Ishikawa (cell line): ENCODE measurements at regions not wholly inside any gene's neighbourhood (a gene's known extent, or its start where the extent isn't known, plus 50 kb on each side); places are given as distances from the start of the nearest gene placed in this dataset.

Experiments
- CEBPB ChIP-seq: IDR thresholded peaks from 2 replicates; pipeline ENCODE4 v1.6.1; 2012
- CREB1 ChIP-seq: IDR thresholded peaks from 2 replicates; pipeline ENCODE4 v1.6.1; 2012; ENCODE audit warnings: low read depth
- EGR1 ChIP-seq: IDR thresholded peaks from 2 replicates; pipeline ENCODE4 v1.6.1; 2012
- EP300 ChIP-seq: IDR thresholded peaks from 2 replicates; pipeline ENCODE4 v1.6.1; 2012; ENCODE audit warnings: borderline replicate concordance
- FOXM1 ChIP-seq: IDR thresholded peaks from 2 replicates; pipeline ENCODE4 v1.6.1; 2012; ENCODE audit warnings: low read depth, borderline replicate concordance
- MAX ChIP-seq: IDR thresholded peaks from 2 replicates; pipeline ENCODE4 v1.6.1; 2012
- NFIC ChIP-seq: IDR thresholded peaks from 2 replicates; pipeline ENCODE4 v1.6.1; 2012
- RAD21 ChIP-seq: IDR thresholded peaks from 2 replicates; pipeline ENCODE4 v1.6.1; 2012; ENCODE audit warnings: low read depth
- TAF1 ChIP-seq: IDR thresholded peaks from 2 replicates; pipeline ENCODE4 v1.6.1; 2012; ENCODE audit warnings: low read depth, mild to moderate bottlenecking
- TCF12 ChIP-seq: IDR thresholded peaks from 2 replicates; pipeline ENCODE4 v1.6.1; 2012; ENCODE audit warnings: low read depth
- TEAD4 ChIP-seq: IDR thresholded peaks from 2 replicates; pipeline ENCODE4 v1.6.1; 2012
- YY1 ChIP-seq: IDR thresholded peaks from 2 replicates; pipeline ENCODE4 v1.6.1; 2012; ENCODE audit warnings: low read depth
- ZBTB7A ChIP-seq: IDR thresholded peaks from 2 replicates; pipeline ENCODE4 v1.6.1; 2012; ENCODE audit warnings: low read depth
- TF ChIP-seq, protein P1 (sequence below): IDR thresholded peaks from 2 replicates; pipeline ENCODE4 v1.6.1; 2012; ENCODE audit warnings: low read depth, mild to moderate bottlenecking

DNA sequence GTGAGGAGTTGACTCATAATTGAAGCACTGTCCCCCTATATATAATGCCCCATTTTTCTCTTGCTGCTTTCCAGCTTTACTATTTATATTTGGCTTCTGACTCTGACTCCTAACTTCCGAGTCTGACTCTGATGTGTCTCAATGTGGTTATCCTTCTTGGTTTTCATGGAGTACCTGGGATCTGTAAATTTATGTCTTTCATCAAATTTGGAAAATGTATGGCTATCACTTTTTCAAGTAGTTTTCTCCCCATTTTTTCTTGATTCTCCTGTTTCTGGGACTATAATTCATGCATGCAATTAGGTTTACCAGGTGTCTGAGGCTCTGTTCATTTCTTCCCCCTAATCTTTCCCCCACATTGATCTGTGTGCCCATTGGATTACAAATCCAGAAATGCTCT, 156.8 kb upstream of the SFRP2 start:
- TF ChIP-seq ZBTB7A (no peak), EGR1 (no peak), TAF1 (no peak), EP300 (no peak), RAD21 (no peak), FOXM1 (no peak), CREB1 (no peak), MAX (no peak), TEAD4 (no peak), TCF12 (no peak), NFIC (no peak), CEBPB (no peak), YY1 (no peak)
- TF ChIP-seq, protein P1, sequence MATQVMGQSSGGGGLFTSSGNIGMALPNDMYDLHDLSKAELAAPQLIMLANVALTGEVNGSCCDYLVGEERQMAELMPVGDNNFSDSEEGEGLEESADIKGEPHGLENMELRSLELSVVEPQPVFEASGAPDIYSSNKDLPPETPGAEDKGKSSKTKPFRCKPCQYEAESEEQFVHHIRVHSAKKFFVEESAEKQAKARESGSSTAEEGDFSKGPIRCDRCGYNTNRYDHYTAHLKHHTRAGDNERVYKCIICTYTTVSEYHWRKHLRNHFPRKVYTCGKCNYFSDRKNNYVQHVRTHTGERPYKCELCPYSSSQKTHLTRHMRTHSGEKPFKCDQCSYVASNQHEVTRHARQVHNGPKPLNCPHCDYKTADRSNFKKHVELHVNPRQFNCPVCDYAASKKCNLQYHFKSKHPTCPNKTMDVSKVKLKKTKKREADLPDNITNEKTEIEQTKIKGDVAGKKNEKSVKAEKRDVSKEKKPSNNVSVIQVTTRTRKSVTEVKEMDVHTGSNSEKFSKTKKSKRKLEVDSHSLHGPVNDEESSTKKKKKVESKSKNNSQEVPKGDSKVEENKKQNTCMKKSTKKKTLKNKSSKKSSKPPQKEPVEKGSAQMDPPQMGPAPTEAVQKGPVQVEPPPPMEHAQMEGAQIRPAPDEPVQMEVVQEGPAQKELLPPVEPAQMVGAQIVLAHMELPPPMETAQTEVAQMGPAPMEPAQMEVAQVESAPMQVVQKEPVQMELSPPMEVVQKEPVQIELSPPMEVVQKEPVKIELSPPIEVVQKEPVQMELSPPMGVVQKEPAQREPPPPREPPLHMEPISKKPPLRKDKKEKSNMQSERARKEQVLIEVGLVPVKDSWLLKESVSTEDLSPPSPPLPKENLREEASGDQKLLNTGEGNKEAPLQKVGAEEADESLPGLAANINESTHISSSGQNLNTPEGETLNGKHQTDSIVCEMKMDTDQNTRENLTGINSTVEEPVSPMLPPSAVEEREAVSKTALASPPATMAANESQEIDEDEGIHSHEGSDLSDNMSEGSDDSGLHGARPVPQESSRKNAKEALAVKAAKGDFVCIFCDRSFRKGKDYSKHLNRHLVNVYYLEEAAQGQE: no peak
